SU-DHL-6 (cell line): ENCODE measurements at regions not wholly inside any gene's neighbourhood (a gene's known extent, or its start where the extent isn't known, plus 50 kb on each side); places are given as distances from the start of the nearest gene placed in this dataset.
"Not testable (repeated sequence)": the region's sequence is repeated elsewhere in the genome, so short reads cannot be mapped to it uniquely, and the experiment has no call there.

Experiments used
- H2AFZ ChIP-seq: fragments of 200-600 bp; sonication (generic); 2 replicates; pipeline ENCODE4 v1.6.1; 2014; ENCODE audit warnings: low read depth, mild to moderate bottlenecking, moderate library complexity, mixed read lengths, antibody characterized with exemption, low read length; ENCODE audit not compliant: severe bottlenecking
- H3F3A ChIP-seq: fragments of 200-600 bp; shearing (Covaris generic); 2 replicates; pipeline ENCODE4 v1.6.0; 2016; ENCODE audit warnings: antibody characterized with exemption, mild to moderate bottlenecking; ENCODE audit not compliant: insufficient read depth
- H3K27ac ChIP-seq: fragments of 200-600 bp; sonication (generic); 2 replicates; pipeline ENCODE4 v1.5.1; 2016; ENCODE audit warnings: low read depth, mild to moderate bottlenecking, low read length, moderate library complexity, mixed read lengths
- H3K27me3 ChIP-seq: fragments of 200-600 bp; sonication (generic), shearing (Covaris generic); 2 replicates; pipeline ENCODE4 v1.6.0; 2014; ENCODE audit warnings: mild to moderate bottlenecking, low read length
- H3K36me3 ChIP-seq: fragments of 200-600 bp; sonication (generic); 2 replicates; pipeline ENCODE4 v1.6.1; 2014; ENCODE audit warnings: mild to moderate bottlenecking, low read length, mixed read lengths
- H3K4me2 ChIP-seq: fragments of 300-600, 200-600 bp; shearing (Covaris generic), sonication (generic); 2 replicates; pipeline ENCODE4 v1.6.0; 2014; ENCODE audit warnings: low read length, low read depth, mild to moderate bottlenecking; ENCODE audit not compliant: poor library complexity, severe bottlenecking
- H3K4me3 ChIP-seq: fragments of 200-600 bp; sonication (generic); 2 replicates; pipeline ENCODE4 v1.5.1; 2014; ENCODE audit warnings: antibody characterized with exemption, low read length, mild to moderate bottlenecking, mixed read lengths; ENCODE audit not compliant: insufficient read depth, poor library complexity, severe bottlenecking
- H3K79me2 ChIP-seq: fragments of 200-600 bp; sonication (generic); 2 replicates; pipeline ENCODE4 v1.6.1; 2014; ENCODE audit warnings: mild to moderate bottlenecking, low read length, moderate library complexity; ENCODE audit not compliant: insufficient read depth
- H3K9ac ChIP-seq: fragments of 200-600 bp; sonication (generic); 2 replicates; pipeline ENCODE4 v1.7.0; 2014; ENCODE audit warnings: mild to moderate bottlenecking, low read length
- H3K9me2 ChIP-seq: fragments of 200-600 bp; sonication (generic); replicated peaks from 2 replicates; pipeline ENCODE4 v1.6.1; 2014; ENCODE audit warnings: low read length; ENCODE audit not compliant: insufficient read depth
- H3K9me3 ChIP-seq: fragments of 200-600 bp; sonication (generic); 2 replicates; pipeline ENCODE4 v1.6.1; 2014; ENCODE audit warnings: low read length, mixed read lengths; ENCODE audit not compliant: insufficient read depth
- H4K20me1 ChIP-seq: fragments of 200-600 bp; sonication (generic); 2 replicates; pipeline ENCODE4 v1.6.1; 2014; ENCODE audit warnings: low read depth, mild to moderate bottlenecking, antibody characterized with exemption, low read length, moderate library complexity, mixed read lengths
- CTCF ChIP-seq: fragments of 200-600 bp; sonication (generic); IDR thresholded peaks from one replicate; pipeline ENCODE4 v1.5.1; 2017; ENCODE audit warnings: antibody characterized with exemption, mild to moderate bottlenecking, low read length, moderate library complexity; ENCODE audit not compliant: insufficient read depth, poor library complexity, severe bottlenecking
- EZH2phosphoT487 ChIP-seq: fragments of 200-600 bp; sonication (generic), shearing (Covaris generic); conservative IDR thresholded peaks from 2 replicates; pipeline ENCODE4 v1.6.1; 2018; ENCODE audit warnings: mild to moderate bottlenecking, antibody characterized with exemption, low read length, moderate library complexity, mixed read lengths

- Histone ChIP-seq H3F3A (no peaks in the 10 kb centered on the region), H3K79me2 (no peaks in the 10 kb centered on the region), H2AFZ (no peak overlapping the region), H3K36me3 (no peaks in the 10 kb centered on the region), H3K9me3 (no peaks in the 10 kb centered on the region), H3K9ac (no peak overlapping the region), H3K27ac (no peak overlapping the region), H4K20me1 (no peaks in the 10 kb centered on the region), H3K27me3 (no peaks in the 10 kb centered on the region), H3K9me2 (no peaks in the 10 kb centered on the region), H3K4me2 (no peak overlapping the region), H3K4me3 (no peak overlapping the region)
- TF ChIP-seq CTCF (no peak), EZH2phosphoT487 (no peak)
Measured at GRCh38 chrX:45986971-45987370, 558.2 kb downstream of the ZNF674 start.

DNA sequence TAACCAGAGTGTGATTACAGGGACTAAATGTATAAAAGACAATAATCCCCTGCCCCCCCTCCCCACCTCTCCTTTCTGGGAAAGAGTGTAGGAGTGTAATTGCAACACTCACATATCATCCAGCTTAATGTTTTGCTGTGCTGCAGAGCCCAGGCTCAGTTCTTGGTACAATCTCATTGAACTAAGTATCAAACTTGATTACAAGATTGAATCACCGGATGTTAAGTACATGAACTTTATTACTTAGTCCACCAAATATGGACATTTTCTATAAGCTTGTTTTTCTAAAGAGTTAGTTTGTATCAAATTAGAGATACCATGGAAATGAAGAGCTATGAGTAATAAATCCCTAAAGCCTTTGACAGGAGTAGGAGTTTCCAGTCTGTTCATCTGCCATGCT is 559.1 kb downstream of the ZNF674 start:
- Histone ChIP-seq H2AFZ (no peak overlapping the region), H3K79me2 (no peaks in the 10 kb centered on the region), H3F3A (no peaks in the 10 kb centered on the region), H3K4me2 (no peak overlapping the region), H3K27ac (no peak overlapping the region), H3K4me3 (no peak overlapping the region), H3K36me3 (no peaks in the 10 kb centered on the region), H3K27me3 (no peaks in the 10 kb centered on the region), H3K9me3 (no peaks in the 10 kb centered on the region), H3K9ac (no peak overlapping the region), H4K20me1 (no peaks in the 10 kb centered on the region), H3K9me2 (no peaks in the 10 kb centered on the region)
- TF ChIP-seq EZH2phosphoT487 = no peak
- TF ChIP-seq CTCF = no peak

- not testable (repeated sequence) for H3K4me3 ChIP-seq, H3K9me2 ChIP-seq, H3K27ac ChIP-seq, H3K27me3 ChIP-seq, H3K36me3 ChIP-seq, H2AFZ ChIP-seq, H3K9ac ChIP-seq, H3K9me3 ChIP-seq, H4K20me1 ChIP-seq, H3K79me2 ChIP-seq, H3K4me2 ChIP-seq, H3F3A ChIP-seq
Measured at GRCh38 chrX:45982958-45983727, 562.1 kb downstream of the ZNF674 start.

DNA sequence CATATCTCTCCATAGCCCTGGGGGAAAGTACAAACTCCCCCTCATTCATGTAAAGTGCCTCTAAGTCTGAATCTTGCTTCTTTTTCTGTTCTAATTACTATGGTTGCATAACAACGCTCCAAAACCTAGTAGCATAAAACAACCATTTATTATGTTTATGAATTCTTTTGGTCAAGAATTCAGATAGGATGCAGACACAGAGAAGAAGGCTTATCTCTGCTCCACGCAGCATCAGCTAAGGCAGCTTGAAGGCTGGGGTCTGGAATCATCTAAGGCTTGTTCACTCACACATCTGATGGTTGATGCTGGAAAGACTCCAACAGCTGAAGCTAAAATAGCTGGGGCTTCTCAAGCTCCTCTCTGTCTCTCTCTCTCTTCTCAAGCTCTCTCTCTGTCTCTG is 564.5 kb downstream of the ZNF674 start:
- Histone ChIP-seq H3K9me2 (no peaks in the 10 kb centered on the region), H3K79me2 (no peaks in the 10 kb centered on the region), H3K36me3 (no peaks in the 10 kb centered on the region), H4K20me1 (no peaks in the 10 kb centered on the region), H3K27me3 (no peaks in the 10 kb centered on the region), H3K9ac (no peak overlapping the region), H3K4me3 (no peak overlapping the region), H3K27ac (no peak overlapping the region), H3F3A (no peaks in the 10 kb centered on the region), H3K4me2 (no peak overlapping the region), H2AFZ (no peak overlapping the region), H3K9me3 (no peaks in the 10 kb centered on the region)
- no peak for TF ChIP-seq CTCF
- no peak for TF ChIP-seq EZH2phosphoT487
